NB4 (cell line): ENCODE measurements at regions not wholly inside any gene's neighbourhood (a gene's known extent, or its start where the extent isn't known, plus 50 kb on each side); places are given as distances from the start of the nearest gene placed in this dataset.

ENCODE experiments used
- DNase-seq: peaks from one replicate; pipeline ENCODE4 v3.0.0; 2010; ENCODE audit warnings: low read depth
- H3K4me3 ChIP-seq: one replicate; pipeline ENCODE4 v1.5.1; 2011; ENCODE audit warnings: mild to moderate bottlenecking, low read depth, low read length, moderate library complexity
- CTCF ChIP-seq: IDR thresholded peaks from one replicate; pipeline ENCODE4 v1.5.1; 2012; ENCODE audit warnings: low read depth, low read length
- MAX ChIP-seq: IDR thresholded peaks from 2 replicates; pipeline ENCODE4 v1.6.1; 2011; ENCODE audit warnings: low read depth, low read length
- MYC ChIP-seq: IDR thresholded peaks from 2 replicates; pipeline ENCODE4 v1.6.1; 2011; ENCODE audit warnings: low read depth, low read length
- POLR2A ChIP-seq: IDR thresholded peaks from 2 replicates; pipeline ENCODE4 v1.6.1; 2011; ENCODE audit warnings: mild to moderate bottlenecking; ENCODE audit not compliant: insufficient read length; ENCODE audit errors: extremely low read depth

DNA sequence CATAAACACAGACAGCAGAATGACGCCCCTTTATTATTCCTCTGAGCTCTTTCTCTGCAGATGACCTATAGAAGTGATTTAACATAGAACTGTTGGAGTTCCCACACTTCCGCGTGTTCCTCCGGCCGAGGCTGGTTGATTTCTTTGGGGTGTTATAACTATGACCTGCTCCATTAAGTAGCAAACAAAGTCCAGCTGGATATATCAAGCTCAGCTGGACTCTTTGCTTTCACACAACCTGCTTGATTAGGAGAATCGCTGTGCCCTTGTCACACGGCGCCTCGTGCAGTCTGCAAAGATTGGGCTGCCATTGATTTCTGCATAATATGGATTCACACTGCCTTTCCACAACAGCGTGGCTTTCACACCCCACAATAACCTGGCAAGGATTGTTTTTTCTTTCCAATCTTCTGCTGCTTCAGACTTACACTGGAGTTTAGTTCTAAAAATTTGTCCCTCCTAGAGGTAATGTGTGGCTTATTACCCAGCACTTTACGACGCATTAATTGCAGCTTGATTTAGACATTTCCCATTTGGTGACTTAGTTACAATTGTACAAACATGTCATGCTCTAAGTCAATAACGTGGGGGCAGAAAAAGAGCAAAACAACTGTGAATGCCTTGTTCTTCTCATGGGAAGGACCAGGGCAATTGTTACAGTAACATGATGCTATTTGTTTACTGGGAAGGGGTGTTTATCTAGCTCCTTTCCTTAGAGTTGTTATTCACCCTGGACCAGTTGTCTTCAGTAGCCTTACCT, 485.7 kb downstream of the TXNL1 start:
- H3K4me3 ChIP-seq, result no peak overlapping the region
- no peak for DNase-seq
- no peak for TF ChIP-seq POLR2A
- TF ChIP-seq CTCF, result no peak
- no peak for TF ChIP-seq MYC
- no peak for TF ChIP-seq MAX

GRCh38 chr18:56148373-56148772, 490.0 kb downstream of the TXNL1 start:
- TF ChIP-seq POLR2A (no peak), MYC (no peak)
- DNase-seq, result no peak
- no peak overlapping the region for H3K4me3 ChIP-seq

DNA sequence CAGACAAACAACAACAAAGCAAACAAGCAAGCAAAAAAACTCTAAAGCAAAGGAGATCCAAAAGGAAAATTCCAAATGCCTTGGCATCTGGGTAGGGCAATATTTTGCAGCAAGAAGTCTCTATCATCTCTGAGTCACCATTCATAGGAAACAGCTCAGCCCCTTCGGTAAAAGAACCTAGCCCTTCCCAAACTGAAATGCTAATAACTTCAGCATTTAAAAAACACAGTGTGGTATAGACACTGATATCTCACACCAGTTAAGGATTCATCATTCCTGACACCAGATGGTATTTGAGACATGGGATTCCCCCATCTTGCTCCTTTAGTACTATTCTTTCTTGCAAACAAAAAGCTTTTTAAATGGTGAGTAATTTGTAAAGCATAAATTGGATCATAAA, 491.8 kb downstream of the TXNL1 start:
- no peak overlapping the region for H3K4me3 ChIP-seq
- no peak for DNase-seq
- TF ChIP-seq POLR2A (no peak), MAX (no peak), MYC (no peak), CTCF (no peak)

DNA sequence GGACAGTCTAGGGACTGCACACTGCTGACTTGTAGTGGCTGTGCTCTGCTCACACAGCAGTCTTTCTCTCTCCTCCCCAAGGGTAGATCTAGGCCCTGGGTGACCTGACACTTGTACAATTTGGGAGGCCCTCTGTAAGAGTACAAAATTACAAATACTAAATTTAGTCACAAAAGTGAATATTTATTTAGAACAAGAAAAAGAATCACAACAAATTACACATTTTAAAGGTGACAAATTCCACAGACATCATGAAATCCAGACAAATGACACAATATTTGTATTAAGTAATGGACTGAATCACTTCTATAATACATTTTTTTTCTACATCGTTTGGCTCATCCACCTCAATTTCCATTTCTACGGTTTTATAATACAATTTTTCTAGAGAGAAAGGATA, 496.4 kb downstream of the TXNL1 start:
- H3K4me3 ChIP-seq, result no peak overlapping the region

GRCh38 chr18:56139792-56140254, 498.6 kb downstream of the TXNL1 start:
- H3K4me3 ChIP-seq, result no peak overlapping the region
- no peak for TF ChIP-seq CTCF
- TF ChIP-seq MYC, result no peak
- TF ChIP-seq MAX, result no peak
- TF ChIP-seq POLR2A, result no peak
- DNase-seq, result no peak

More for the DNA sequence above, 496.4 kb downstream of the TXNL1 start:
- no peak for DNase-seq
- TF ChIP-seq CTCF (no peak), MAX (no peak), MYC (no peak), POLR2A (no peak)

DNA sequence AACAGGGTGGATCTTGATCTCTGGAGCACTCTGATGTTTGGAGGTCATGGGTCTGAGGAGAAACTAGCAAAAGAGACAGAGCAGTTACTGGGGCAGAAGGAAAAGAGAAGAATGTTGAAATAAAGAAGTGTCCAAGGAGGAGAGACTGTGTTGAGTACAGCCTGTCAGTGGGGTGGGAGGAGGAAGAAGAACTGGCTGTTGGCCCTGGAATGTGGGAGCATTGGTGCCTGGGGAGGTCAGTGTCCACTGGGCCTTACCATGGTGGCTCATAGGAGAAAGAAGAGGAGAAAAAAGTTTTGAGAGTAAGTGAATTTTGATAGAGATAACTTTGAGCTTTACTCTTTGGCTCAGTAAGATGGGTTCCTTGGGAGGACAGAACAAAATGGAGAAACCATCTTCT, 499.0 kb downstream of the TXNL1 start:
- H3K4me3 ChIP-seq, result no peak overlapping the region
- no peak for DNase-seq
- no peak for TF ChIP-seq MAX
- TF ChIP-seq CTCF, result no peak
- no peak for TF ChIP-seq POLR2A
- TF ChIP-seq MYC, result no peak
